Esophagus muscularis mucosa (tissue), 3 donors: ENCODE measurements at regions not wholly inside any gene's neighbourhood (a gene's known extent, or its start where the extent isn't known, plus 50 kb on each side); places are given as distances from the start of the nearest gene placed in this dataset.

Experiments
- CTCF ChIP-seq, 3 experiments: fragments of 200-600 bp in 2 of 3; fragments of 450-650 bp in 1 of 3; sonication (generic) in 2 of 3; IDR thresholded peaks; one replicate each; pipeline ENCODE4 v1.5.1; 2017 to 2019; ENCODE audit warnings: antibody characterized with exemption in 3 of 3, mild to moderate bottlenecking in 2 of 3, moderate library complexity in 1 of 3
- POLR2A ChIP-seq: fragments of 450-650 bp; IDR thresholded peaks from one replicate; pipeline ENCODE4 v1.6.1; 2017; ENCODE audit warnings: antibody characterized with exemption, moderate library complexity, mild to moderate bottlenecking, low read depth
- POLR2AphosphoS5 ChIP-seq, 2 donors: sonication (generic); formaldehyde crosslinking; IDR thresholded peaks; one replicate each; pipeline ENCODE4 v1.6.1; 2017; ENCODE audit warnings: antibody characterized with exemption in 2 of 2

DNA sequence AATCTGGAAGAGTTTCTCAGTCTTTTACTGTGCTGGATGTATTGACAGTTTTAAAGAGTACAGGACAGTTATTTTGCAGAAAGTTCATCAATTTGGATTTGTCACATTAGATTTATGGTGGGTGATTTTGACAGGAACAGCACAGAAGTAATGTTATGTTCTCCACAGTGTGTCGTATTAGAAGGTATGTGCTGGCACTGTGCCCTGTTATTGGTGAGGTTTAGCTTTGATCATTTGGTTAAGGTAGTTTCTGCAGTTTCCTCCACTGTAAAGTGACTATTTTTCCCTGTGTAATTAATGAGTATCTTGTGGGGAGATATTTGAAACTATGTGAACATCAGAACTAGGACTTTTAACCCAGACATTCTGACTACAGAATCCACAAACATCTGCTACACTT is 308.5 kb upstream of the TBX3 start:
- no peak for TF ChIP-seq CTCF (IDR thresholded peaks at IDR 0.05)
- TF ChIP-seq POLR2A: no peak
- TF ChIP-seq POLR2AphosphoS5 (IDR thresholded peaks at IDR 0.05): no peak
